ENCODE measurements at regions not wholly inside any gene's neighbourhood (a gene's known extent, or its start where the extent isn't known, plus 50 kb on each side); places are given as distances from the start of the nearest gene placed in this dataset.
"Not testable (repeated sequence)": the region's sequence is repeated elsewhere in the genome, so short reads cannot be mapped to it uniquely, and the experiment has no call there.

DNA sequence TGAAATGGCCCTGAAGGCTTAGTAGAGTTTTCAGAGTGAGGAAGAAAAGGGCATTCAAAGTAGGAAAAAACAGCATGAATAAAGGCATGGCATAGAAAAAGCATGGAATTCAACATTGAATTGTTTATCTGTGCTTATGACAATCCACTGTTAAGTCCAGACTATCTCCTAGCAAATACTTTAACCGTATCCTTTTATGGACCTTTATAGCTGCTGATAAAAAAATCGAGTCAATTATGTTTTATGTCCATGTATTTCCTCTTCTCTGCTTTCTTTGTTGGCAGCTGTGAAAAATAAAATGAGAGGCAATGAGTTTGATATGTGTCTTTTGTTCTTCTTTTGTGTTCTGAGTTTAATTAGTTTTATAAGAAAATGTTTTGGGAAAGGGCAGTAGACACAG is 70.4 kb downstream of the TDRD15 start:
- DNase-seq = no peak

DNA sequence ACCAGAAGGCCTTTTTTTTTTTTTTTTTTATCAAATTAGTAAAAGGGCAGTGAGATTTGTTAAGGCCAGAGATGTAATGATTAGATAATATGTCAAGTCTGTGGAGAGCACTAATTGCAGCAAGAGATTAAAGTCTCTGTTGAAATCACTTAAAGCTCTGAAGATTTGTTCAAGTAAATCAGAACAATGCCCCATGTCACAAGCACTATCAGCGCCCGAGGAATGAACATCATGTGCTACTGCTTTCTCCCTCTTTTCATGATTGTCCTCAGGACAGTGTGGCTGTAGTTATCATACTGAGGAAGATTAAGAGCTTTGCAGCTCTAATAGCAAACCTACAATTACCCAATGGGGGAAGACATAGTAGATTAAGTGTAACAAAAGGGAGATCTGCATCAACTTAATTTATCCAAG is 71.1 kb downstream of the TDRD15 start:
- DNase-seq = no peak

GRCh38 chr2:21195326-21195725 is 71.6 kb downstream of the TDRD15 start:
- no peak for DNase-seq

DNA sequence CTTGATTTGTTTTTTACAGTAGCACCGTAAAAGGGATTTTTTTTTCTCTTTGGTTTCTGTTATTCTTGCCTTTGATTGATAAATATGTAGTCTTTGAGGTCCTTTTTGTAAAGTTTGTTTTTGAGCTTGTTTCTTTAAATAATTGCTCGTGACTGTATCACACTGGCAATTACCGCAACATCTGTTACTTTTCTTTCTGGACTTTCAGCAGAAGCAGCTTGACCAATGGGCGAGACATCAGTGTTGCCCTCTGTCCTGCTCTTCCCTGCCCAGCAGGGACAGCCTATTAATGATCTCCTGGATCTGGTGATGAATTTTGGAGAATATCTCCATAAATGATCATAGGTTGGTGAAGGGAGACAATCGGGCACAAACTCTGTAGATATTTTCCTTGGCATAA is 74.9 kb downstream of the TDRD15 start:
- DNase-seq = no peak

DNA sequence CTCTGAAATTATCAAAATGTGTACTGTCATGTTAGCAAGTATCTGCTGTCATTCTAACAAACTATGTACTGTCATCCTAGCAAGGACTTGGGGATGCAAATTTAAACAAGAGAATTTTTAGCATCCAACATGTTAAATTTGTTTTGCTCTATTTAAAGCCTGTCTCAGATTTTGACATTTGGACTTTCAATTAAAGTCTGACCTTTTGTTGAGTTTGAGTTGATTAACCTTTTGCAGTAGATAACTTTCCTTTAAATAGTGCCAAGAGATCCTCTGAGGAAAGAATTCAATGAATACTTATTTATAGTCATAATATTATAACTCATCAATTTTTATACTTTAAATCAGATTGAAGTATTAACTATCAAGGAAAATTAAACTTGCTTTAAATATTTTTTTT is 80.2 kb downstream of the TDRD15 start:
- DNase-seq = no peak

DNA sequence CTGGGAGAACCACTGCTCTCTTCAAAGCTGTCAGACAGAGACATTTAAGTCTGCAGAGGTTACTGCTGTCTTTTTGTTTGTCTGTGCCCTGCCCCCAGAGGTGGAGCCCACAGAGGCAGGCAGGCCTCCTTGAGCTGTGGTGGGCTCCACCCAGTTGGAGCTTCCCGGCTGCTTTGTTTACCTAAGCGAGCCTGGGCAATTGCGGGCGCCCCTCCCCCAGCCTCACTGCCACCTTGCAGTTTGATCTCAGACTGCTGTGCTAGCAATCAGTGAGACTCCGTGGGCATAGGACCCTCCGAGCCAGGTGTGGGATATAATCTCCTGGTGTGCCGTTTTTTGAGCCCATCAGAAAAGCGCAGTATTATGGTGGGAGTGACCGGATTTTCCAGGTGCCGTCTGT is 90.3 kb downstream of the TDRD15 start:
- not testable (repeated sequence) for DNase-seq

DNA sequence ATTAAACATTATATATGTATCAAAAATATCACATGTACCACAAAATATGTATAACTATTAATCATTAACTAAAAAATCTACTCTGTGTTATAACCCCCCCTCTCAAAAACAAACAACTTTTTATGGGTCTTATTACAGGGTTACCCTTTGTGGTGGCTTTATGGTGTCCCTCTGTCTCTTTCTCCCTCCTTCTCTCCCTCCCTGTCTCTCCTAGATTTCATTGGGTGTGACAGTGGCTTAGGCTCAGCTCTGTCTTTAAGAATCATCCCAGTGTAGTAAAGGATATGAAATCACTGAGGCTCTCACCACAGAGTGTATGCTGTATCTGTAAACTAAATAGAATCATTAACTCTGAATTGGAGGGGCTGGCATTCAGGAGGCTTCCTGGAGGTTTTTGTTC is 93.7 kb downstream of the TDRD15 start:
- DNase-seq = no peak

GRCh38 chr2:21220930-21221329 is 97.2 kb downstream of the TDRD15 start:
- peak; percentile 4 to 59 for DNase-seq

- DNase-seq = no peak
Measured at GRCh38 chr2:21223618-21224017, 99.8 kb downstream of the TDRD15 start.

GRCh38 chr2:21228041-21228895 is 104.5 kb downstream of the TDRD15 start:
- no peak for DNase-seq

DNA sequence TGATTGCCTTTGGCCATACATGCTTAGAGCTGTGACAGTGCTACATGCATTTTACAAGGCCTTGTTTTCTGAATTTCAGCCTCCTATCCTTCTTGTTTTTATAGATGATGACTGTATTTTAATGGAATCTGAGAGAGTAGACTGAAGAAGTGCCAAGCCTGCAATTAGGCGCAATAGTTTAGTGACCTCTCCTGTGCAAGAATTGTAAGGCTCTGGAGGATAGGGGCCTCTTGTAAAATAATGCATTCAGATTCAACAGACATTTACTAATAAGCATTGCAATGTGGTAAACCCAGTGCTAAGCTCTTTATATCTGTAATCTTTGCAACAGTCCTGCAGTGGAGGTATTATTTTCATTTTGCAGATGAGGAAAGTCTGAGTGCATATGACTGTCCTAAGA is 105.5 kb downstream of the TDRD15 start:
- no peak for DNase-seq

DNA sequence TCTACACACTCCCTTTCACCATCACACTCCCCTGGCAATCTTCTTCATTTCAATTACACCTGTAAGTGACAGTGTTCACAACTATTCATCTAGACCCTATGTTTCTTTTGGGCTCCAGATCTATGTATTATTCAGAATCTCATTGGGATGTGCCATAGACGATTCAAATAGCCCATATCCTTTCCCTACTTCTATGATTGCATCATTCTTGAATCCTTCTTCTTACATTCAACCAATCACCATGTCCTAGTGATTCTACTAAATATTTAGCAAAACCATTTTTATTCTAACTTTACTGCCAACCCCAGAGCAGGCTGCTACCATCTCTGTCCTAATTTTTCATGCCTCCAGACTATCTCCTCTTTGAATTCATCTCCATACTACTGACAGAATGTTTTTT is 106.4 kb downstream of the TDRD15 start:
- DNase-seq = no peak

DNA sequence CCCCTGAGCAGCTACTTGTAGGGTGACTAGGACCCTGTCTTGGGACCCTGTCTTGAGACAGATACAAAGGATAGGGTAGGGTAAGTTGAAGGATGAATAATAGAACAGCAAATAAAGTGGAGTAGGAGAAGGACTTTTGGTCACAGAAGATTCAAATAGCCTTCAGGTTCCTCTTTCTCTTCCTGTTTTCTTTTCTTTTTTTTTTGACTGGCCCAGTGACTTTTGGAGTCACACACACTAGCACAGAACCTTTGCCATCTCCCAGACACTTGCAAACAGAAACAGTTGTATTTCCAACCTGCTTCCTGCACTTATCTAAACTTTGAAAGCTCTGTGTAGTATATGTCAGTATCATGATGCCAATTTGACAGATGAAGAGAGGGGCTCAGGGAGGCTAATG is 108.2 kb downstream of the TDRD15 start:
- DNase-seq = no peak

DNA sequence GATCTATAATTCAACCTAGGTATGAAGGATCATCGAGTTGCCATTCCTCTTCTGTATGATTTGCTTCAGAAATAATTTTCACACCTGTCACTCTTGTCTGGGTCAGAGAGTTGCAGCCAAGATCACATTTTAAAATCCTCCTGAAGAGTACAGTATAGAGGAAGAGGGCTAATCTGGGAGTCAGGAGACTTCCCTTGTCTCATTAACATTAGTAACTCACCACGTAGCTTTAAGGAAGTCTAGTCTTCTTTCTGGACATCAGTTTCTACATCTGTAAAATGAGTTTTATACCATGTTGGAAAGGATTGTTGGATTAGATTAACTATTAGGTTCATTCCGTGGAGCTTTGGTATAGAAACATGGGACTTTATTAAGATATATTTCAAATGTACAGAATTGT is 109.4 kb downstream of the TDRD15 start:
- no peak for DNase-seq

- DNase-seq = no peak
Measured at GRCh38 chr2:21234001-21234400, 110.2 kb downstream of the TDRD15 start.

DNA sequence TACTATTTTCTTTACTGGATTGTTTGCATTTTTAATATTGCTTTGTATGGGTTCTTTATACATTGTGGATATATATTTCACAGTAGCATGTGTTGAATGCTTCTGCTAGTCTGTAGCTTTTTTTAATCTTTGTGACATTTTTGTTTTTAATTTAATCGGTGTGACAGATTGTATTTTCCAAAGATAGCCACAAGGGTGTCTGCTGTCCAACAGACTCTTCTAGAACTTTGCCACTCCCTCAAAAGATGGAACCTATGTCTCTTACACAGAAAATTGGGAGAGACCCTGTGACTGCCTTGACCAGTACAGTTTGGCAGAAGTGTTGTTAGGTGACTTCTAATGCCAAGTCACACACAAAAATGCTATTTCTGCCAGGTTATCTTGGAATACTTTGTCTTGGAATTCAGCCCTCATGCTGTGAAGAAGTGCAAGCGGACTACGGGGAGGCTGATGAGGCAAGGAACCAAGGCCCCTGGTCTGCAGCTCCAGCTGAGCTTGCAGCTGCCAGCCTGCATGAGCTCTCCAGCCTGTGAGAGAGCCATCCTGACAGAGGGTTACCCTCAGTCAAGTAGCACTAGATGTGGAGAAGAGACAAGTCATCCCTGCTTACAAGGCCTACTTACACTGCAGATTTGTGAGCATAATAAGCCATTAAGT is 110.8 kb downstream of the TDRD15 start:
- DNase-seq = no peak

DNA sequence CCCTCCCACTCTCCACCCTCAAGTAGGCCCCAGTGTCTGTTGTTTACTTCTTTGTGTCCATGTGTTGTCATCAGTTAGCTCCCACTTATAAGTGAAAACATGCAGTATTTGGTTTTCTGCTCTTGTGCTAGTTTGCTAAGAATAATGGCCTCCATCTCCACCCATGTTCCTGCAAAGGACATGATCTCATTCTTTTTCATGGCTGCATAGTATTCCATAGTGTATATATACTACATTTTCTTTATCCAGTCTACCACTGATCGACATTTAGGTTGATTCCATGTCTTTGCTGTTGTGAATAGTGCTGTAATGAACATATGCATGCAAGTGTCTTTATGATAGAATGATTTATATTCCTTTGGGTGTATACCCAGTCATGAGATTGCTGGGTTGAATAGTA is 116.0 kb downstream of the TDRD15 start:
- not testable (repeated sequence) for DNase-seq

DNA sequence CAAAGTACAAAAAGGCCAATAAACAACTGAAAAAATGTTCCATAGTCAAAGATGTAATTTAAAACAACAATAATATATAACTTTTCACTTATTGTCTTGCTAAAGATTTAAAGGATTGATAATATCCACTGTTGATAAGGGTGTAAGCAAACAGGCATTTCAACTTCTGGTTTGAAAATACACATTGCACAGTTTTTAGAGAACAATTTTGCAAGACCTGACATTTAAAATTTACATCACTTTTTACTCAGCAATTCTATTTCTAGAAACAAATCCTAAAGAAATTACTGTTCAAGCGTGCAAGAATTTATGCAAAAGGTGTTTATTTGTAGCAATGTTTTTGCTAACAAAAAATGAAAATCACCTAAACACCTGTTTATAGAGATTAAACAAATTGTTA is 120.4 kb downstream of the TDRD15 start:
- no peak for DNase-seq

GRCh38 chr2:21245565-21245964 is 121.8 kb downstream of the TDRD15 start:
- DNase-seq = no peak

- DNase-seq = no peak
Measured at GRCh38 chr2:21249367-21249766, 125.6 kb downstream of the TDRD15 start.

- DNase-seq = no peak
Measured at GRCh38 chr2:21250673-21251072, 126.9 kb downstream of the TDRD15 start.

- no peak for DNase-seq
Measured at GRCh38 chr2:21251216-21251980, 127.6 kb downstream of the TDRD15 start.

DNA sequence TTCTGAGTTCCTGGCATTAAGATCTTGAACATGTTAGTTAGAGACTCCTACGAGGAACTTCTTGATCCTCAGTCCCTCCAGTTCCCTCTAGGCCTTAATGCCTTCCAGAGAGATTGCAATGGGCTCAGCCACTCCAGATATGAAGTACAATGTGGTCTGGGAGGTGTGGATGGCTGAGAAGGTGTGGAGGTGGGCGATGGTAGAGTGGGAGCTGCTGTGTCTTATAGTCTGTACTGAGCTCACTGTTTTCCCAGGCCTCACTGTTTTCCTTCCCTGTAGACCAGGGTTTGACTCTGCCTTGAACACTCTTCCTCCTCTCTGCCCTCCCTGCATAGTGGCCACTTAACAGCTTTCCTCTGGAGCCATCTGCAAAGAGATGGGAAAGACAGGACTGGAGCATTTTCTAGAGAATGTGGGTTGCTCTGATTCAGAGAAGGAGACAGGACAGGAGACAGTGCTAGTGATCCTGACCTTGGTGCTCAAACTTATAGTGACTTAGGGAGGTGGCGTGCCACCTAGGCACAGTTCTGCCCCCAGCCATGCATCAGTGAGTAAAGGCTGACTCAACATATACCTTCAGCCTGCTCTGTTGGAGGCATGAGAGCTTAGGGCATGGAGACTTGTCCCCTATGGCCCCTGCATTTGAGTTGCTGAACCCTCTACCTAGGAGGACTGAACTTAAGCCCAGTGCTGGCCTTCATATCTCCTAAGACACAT is 129.7 kb downstream of the TDRD15 start:
- no peak for DNase-seq

Data from SW 1271 (cell line).